ENCODE measurements at regions not wholly inside any gene's neighbourhood (a gene's known extent, or its start where the extent isn't known, plus 50 kb on each side); places are given as distances from the start of the nearest gene placed in this dataset.

GRCh38 chr7:54255242-54255641 is 286.9 kb upstream of the VSTM2A start:
- no peak for FAIRE-seq
- Histone ChIP-seq H4K91ac (replicated peaks; ENCODE audit: insufficient read length, low read length) (no peak overlapping the region), H2BK12ac (ENCODE audit: low read depth, low read length) (no peak overlapping the region), H4K8ac (ENCODE audit: extremely low read depth, insufficient read depth, low read length) (no peak overlapping the region), H3K4ac (replicated peaks; ENCODE audit: insufficient read length, low read depth, low read length) (no peak overlapping the region), H3K14ac (ENCODE audit: insufficient read length) (no peak overlapping the region), H2BK5ac (ENCODE audit: low read depth, low read length) (no peak overlapping the region), H2BK20ac (ENCODE audit: low read length) (no peak overlapping the region), H2AFZ (ENCODE audit: low read length) (no peak overlapping the region), H3K79me2 (ENCODE audit: control insufficient read depth in 1 of 2, insufficient read depth in 2 of 2, low read length in 2 of 2) (no peaks in the 10 kb centered on the region), H3K36me3 (ENCODE audit: control insufficient read depth in 2 of 4, insufficient read depth in 4 of 4, low read length in 3 of 4) (no peaks in the 10 kb centered on the region), H3K56ac (replicated peaks; ENCODE audit: insufficient read length, low read depth, low read length) (no peak overlapping the region), H3K4me3 (ENCODE audit: extremely low read depth in 1 of 4, insufficient read depth in 2 of 4, low read depth in 3 of 4, low read length in 4 of 4) (no peak overlapping the region), H2AK5ac (ENCODE audit: low read depth, low read length) (no peak overlapping the region), H4K20me1 (replicated peaks in 1 of 2; ENCODE audit: control insufficient read depth in 1 of 2, insufficient read depth in 2 of 2, low read length in 2 of 2) (no peaks in the 10 kb centered on the region), H3K23me2 (ENCODE audit: low read depth, low read length) (no peaks in the 10 kb centered on the region), H3K79me1 (ENCODE audit: low read depth, low read length) (no peaks in the 10 kb centered on the region), H2BK15ac (ENCODE audit: low read length) (no peak overlapping the region), H3K27me3 (replicated peaks in 1 of 4; ENCODE audit: control insufficient read depth in 3 of 4, extremely low read depth in 1 of 4, insufficient read depth in 3 of 4, low read length in 3 of 4) (no peaks in the 10 kb centered on the region), H4K5ac (ENCODE audit: insufficient read length, low read depth, low read length) (no peak overlapping the region), H3K4me2 (ENCODE audit: insufficient read depth in 1 of 2, low read depth in 2 of 2, low read length in 2 of 2) (no peak overlapping the region), H3K4me1 (replicated peaks in 1 of 4; ENCODE audit: control insufficient read depth in 3 of 4, insufficient read depth in 4 of 4, low read length in 3 of 4) (no peaks in the 10 kb centered on the region), H3K18ac (ENCODE audit: extremely low read depth, low read length) (no peak overlapping the region), H2BK120ac (replicated peaks; ENCODE audit: low read depth, low read length) (no peak overlapping the region), H3K9ac (replicated peaks in 1 of 4; ENCODE audit: extremely low read depth in 1 of 4, low read depth in 3 of 4, low read length in 3 of 4) (no peak overlapping the region), H3K9me3 (ENCODE audit: insufficient read depth in 2 of 2, low read depth in 1 of 2, low read length in 1 of 2) (no peaks in the 10 kb centered on the region), H3K23ac (ENCODE audit: insufficient read length) (no peak overlapping the region), H3K27ac (ENCODE audit: low read depth, low read length) (no peak overlapping the region)
- CTCF ChIA-PET (ENCODE audit: partially characterized antibody) = no interaction called here
- POLR2A ChIA-PET (ENCODE audit: partially characterized antibody) = no interaction called here
- TF ChIP-seq CHD1 (IDR thresholded peaks at IDR 0.05; ENCODE audit: low read depth, low read length) (no peak), SIX5 (IDR thresholded peaks at IDR 0.05; ENCODE audit: low read depth, low read length) (no peak), NRF1 (IDR thresholded peaks at IDR 0.05; ENCODE audit: low read depth, low read length) (no peak), ZNF274 (IDR thresholded peaks at IDR 0.05; ENCODE audit: borderline replicate concordance, extremely low read depth, low read length) (no peak), MAFK (IDR thresholded peaks at IDR 0.05; ENCODE audit: low read depth, low read length) (no peak), SAP30 (IDR thresholded peaks at IDR 0.05; ENCODE audit: insufficient read depth, insufficient replicate concordance, low read length) (no peak), RXRA (IDR thresholded peaks at IDR 0.05; ENCODE audit: insufficient read depth, low read depth, low read length) (no peak), MAX (IDR thresholded peaks at IDR 0.05) (no peak), KDM4A (IDR thresholded peaks at IDR 0.05; ENCODE audit: low read depth, low read length, severe bottlenecking) (no peak), GTF2F1 (IDR thresholded peaks at IDR 0.05; ENCODE audit: borderline replicate concordance, low read depth, low read length) (no peak), HDAC2 (IDR thresholded peaks at IDR 0.05; ENCODE audit: borderline replicate concordance in 1 of 2, low read depth in 2 of 2, low read length in 2 of 2) (no peak), PHF8 (conservative IDR thresholded peaks at IDR 0.05; ENCODE audit: low read depth, low read length) (no peak), POLR2AphosphoS5 (IDR thresholded peaks at IDR 0.05; ENCODE audit: low read depth, low read length) (no peak), BCL11A (IDR thresholded peaks at IDR 0.05; ENCODE audit: low read depth in 2 of 2, low read length in 2 of 2) (no peak), HDAC6 (IDR thresholded peaks at IDR 0.05; ENCODE audit: low read depth, low read length) (no peak)
- DNase-seq (ENCODE audit: low read depth in 1 of 2, low spot score in 2 of 2) = no peak
- 94% methylated on average over 1 of the region's 1 CpG; no CpG with 5 or more reads in 1 of the 2 experiments for WGBS, 2 experiments (ENCODE audit: extremely low coverage in 1 of 2, insufficient coverage in 1 of 2, insufficient read length in 1 of 2, insufficient replicate concordance in 2 of 2, low coverage in 1 of 2, low lambda C conversion rate in 2 of 2, missing lambda C conversion rate in 1 of 2)

All from H1 (cell line).